ENCODE measurements at regions not wholly inside any gene's neighbourhood (a gene's known extent, or its start where the extent isn't known, plus 50 kb on each side); places are given as distances from the start of the nearest gene placed in this dataset.

DNA sequence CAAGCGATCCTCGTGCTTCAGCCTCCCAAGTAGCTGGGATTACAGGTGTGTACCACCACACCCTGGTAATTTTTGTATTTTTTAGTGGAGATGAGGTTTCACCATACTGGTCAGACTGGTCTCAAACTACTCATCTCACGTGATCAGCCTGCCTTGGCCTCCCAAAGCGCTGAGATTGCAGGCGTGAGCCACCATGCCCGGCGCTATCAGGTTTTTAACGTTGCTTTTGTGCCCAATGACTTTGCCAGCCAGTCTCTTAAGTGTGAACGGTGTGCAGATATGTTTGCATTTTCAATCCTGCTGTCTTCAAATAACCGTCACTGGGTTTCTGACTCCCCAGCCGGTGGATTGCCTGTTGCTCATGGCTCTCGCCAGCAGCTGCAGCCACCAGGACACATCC lies 201.8 kb upstream of the PPP2R2D start:
- Histone ChIP-seq H3K27ac (ENCODE audit: low read depth in 1 of 2, low read length in 1 of 2) (no peak overlapping the region), H3K36me3 (ENCODE audit: control insufficient read depth in 4 of 4, insufficient read depth in 4 of 4, low read length in 4 of 4) (no peaks in the 10 kb centered on the region), H3K9me3 (ENCODE audit: control insufficient read depth in 4 of 4, insufficient read depth in 3 of 4, low read length in 3 of 4) (peaks cover 0 to 8% (median 0%) of the 10 kb centered on the region in 4 donors), H3K27me3 (ENCODE audit: control insufficient read depth in 3 of 3, insufficient read depth in 3 of 3, low read length in 2 of 3) (no peaks in the 10 kb centered on the region), H3K4me3 (no peak overlapping the region), H3K9ac (ENCODE audit: insufficient read depth in 1 of 2, low read length in 2 of 2) (no peak overlapping the region), H3K4me1 (ENCODE audit: control insufficient read depth in 5 of 5, insufficient read depth in 5 of 5, low read length in 5 of 5) (no peaks in the 10 kb centered on the region)
- DNase-seq: no peak
- ATAC-seq (ENCODE audit: insufficient read depth, low FRiP score): no peak
- TF ChIP-seq, protein P1, sequence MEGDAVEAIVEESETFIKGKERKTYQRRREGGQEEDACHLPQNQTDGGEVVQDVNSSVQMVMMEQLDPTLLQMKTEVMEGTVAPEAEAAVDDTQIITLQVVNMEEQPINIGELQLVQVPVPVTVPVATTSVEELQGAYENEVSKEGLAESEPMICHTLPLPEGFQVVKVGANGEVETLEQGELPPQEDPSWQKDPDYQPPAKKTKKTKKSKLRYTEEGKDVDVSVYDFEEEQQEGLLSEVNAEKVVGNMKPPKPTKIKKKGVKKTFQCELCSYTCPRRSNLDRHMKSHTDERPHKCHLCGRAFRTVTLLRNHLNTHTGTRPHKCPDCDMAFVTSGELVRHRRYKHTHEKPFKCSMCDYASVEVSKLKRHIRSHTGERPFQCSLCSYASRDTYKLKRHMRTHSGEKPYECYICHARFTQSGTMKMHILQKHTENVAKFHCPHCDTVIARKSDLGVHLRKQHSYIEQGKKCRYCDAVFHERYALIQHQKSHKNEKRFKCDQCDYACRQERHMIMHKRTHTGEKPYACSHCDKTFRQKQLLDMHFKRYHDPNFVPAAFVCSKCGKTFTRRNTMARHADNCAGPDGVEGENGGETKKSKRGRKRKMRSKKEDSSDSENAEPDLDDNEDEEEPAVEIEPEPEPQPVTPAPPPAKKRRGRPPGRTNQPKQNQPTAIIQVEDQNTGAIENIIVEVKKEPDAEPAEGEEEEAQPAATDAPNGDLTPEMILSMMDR (IDR thresholded peaks at IDR 0.05; ENCODE audit: control extremely low read depth, extremely low read depth): no peak
- WGBS, 2 donors: 76 to 88% methylated on average over 12 of the region's 12 CpGs

DNA sequence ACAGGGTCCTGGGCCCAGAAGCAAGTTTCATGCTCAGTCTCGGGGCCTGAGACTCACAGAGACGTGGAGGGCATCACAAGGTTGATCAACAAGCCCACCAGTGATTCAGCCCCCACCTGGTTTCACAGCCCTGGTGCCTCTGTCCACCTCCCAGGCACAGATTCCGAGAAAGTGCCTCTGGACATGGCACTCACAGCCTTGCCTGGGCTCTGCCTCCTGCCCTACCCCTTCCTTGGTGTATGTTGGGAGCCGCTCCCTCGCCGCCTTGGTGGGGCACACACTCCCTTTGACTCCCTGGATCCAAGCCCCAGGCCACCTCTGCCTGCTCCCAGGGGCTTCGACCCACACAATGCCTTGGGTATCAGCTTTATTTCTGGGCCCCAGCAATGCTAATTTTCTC lies 200.8 kb upstream of the PPP2R2D start:
- ATAC-seq (ENCODE audit: insufficient read depth, low FRiP score) (no peak), DNase-seq (no peak)
- Histone ChIP-seq H3K36me3 (ENCODE audit: control insufficient read depth in 4 of 4, insufficient read depth in 4 of 4, low read length in 4 of 4) (no peaks in the 10 kb centered on the region), H3K4me3 (no peak overlapping the region), H3K27ac (ENCODE audit: low read depth in 1 of 2, low read length in 1 of 2) (no peak overlapping the region), H3K9ac (ENCODE audit: insufficient read depth in 1 of 2, low read length in 2 of 2) (no peak overlapping the region), H3K9me3 (ENCODE audit: control insufficient read depth in 4 of 4, insufficient read depth in 3 of 4, low read length in 3 of 4) (peaks cover 0 to 8% (median 0%) of the 10 kb centered on the region in 4 donors), H3K4me1 (ENCODE audit: control insufficient read depth in 5 of 5, insufficient read depth in 5 of 5, low read length in 5 of 5) (no peaks in the 10 kb centered on the region), H3K27me3 (ENCODE audit: control insufficient read depth in 3 of 3, insufficient read depth in 3 of 3, low read length in 2 of 3) (no peaks in the 10 kb centered on the region)
- 71 to 85% methylated on average over 7 of the region's 7 CpGs for WGBS, 2 donors
- TF ChIP-seq, protein P1 (IDR thresholded peaks at IDR 0.05; ENCODE audit: control extremely low read depth, extremely low read depth): no peak

DNA sequence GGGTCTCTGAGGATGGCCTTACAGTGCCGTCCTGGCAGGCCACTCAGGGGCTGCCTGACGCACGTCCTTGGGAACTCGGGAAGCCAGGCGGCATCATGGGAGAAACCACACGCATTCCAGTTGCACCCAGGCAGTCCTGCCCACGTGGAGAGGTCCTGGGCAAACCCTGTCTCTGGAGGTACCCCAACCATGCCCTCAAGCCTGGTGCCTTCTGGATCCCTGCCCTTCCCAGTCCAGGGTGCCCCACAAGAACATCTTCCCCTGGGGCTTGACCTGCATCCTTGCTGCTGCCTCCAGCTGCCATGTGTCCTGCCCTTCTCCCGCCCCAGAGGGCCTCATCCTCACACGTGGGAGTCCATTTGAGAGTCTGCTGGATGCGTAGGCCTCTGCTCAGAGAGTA lies 200.3 kb upstream of the PPP2R2D start:
- DNase-seq (peak in 1 of 3 donors; percentile 3), ATAC-seq (ENCODE audit: insufficient read depth, low FRiP score) (no peak)
- Histone ChIP-seq H3K27ac (ENCODE audit: low read depth in 1 of 2, low read length in 1 of 2) (no peak overlapping the region), H3K9me3 (ENCODE audit: control insufficient read depth in 4 of 4, insufficient read depth in 3 of 4, low read length in 3 of 4) (peaks cover 0 to 8% (median 0%) of the 10 kb centered on the region in 4 donors), H3K4me1 (ENCODE audit: control insufficient read depth in 5 of 5, insufficient read depth in 5 of 5, low read length in 5 of 5) (no peaks in the 10 kb centered on the region), H3K9ac (ENCODE audit: insufficient read depth in 1 of 2, low read length in 2 of 2) (no peak overlapping the region), H3K27me3 (ENCODE audit: control insufficient read depth in 3 of 3, insufficient read depth in 3 of 3, low read length in 2 of 3) (no peaks in the 10 kb centered on the region), H3K4me3 (no peak overlapping the region), H3K36me3 (ENCODE audit: control insufficient read depth in 4 of 4, insufficient read depth in 4 of 4, low read length in 4 of 4) (no peaks in the 10 kb centered on the region)
- WGBS, 2 donors: 76 to 85% methylated on average over 10 of the region's 10 CpGs
- TF ChIP-seq, protein P1 (IDR thresholded peaks at IDR 0.05; ENCODE audit: control extremely low read depth, extremely low read depth): no peak
